GM12874 (cell line): ENCODE measurements at regions not wholly inside any gene's neighbourhood (a gene's known extent, or its start where the extent isn't known, plus 50 kb on each side); places are given as distances from the start of the nearest gene placed in this dataset.

Source experiments
- CTCF ChIP-seq: IDR thresholded peaks from 2 replicates; pipeline ENCODE4 v1.5.1; 2011; ENCODE audit warnings: low read depth, mild to moderate bottlenecking, control low read depth, low read length, moderate library complexity; ENCODE audit not compliant: insufficient read depth

DNA sequence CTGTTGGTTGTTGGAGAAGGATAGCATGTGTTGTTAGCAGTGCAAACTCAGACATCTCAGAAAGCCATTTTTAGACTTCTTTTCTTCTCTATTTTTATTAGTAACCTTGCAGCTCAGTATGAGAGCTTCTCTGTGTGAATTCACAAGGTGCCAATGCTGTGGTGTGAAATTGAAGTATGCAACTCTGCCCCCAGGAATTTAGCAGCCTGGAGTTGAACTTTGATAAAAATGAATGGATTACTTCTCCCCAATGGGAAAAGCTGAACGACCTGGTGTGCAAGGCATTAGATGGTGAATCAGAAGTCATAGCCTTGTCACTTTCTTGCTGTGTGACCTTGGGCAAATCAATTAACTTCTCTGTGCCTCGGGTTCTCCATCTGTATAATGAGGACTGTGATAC lies 512.3 kb upstream of the PCDH9 start:
- TF ChIP-seq CTCF: no peak

DNA sequence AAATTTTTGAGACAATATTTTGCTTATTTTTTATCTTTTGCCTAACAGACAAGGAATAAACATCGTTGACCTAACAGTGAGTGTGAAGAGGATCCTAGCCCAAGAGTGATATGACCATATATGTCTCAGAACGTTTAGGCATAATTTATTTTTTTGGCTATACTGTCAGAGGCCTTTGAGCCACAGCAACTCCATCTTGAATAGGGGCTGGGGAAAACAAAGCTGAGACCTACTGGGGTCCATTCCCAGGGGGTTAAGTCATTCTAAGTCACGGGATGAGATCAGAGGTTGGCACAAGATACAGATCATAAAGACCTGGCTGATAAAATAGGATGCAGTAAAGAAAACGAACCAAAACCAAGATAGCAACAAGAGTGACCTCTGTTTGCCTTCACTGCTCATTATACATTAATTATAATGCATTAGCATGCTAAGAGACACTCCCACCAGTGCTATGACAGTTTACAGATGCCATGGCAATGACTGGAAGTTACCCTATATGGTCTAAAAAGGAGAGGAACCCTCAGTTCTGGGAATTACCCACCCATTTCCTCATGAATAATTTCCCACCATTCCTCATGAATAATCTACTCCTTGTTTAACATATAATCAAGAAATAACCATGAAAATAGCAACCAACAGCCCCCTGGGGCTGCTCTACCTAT lies 510.9 kb upstream of the PCDH9 start:
- TF ChIP-seq CTCF: no peak

GRCh38 chr13:67736646-67737420 lies 506.7 kb upstream of the PCDH9 start:
- no peak for TF ChIP-seq CTCF

GRCh38 chr13:67735651-67736050 lies 505.5 kb upstream of the PCDH9 start:
- no peak for TF ChIP-seq CTCF

DNA sequence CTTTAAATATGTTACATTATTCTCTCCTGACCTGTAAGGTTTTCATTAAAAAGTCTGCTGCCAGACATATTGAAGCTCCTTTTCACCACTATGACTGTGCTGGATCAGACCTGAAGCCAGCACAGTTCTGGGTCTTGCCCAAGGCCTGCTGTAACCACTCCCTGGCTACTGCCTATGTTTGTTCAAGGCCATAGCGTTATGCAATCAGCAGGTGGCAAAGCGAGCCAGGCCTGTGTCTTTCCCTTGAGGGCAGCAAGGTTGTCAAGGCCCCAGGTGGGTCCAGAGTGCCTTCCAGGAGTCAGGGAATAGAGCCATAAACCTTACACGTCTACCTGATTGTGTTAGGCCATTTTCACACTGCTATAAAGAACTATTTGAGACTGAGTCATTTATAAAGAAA lies 496.8 kb upstream of the PCDH9 start:
- no peak for TF ChIP-seq CTCF

DNA sequence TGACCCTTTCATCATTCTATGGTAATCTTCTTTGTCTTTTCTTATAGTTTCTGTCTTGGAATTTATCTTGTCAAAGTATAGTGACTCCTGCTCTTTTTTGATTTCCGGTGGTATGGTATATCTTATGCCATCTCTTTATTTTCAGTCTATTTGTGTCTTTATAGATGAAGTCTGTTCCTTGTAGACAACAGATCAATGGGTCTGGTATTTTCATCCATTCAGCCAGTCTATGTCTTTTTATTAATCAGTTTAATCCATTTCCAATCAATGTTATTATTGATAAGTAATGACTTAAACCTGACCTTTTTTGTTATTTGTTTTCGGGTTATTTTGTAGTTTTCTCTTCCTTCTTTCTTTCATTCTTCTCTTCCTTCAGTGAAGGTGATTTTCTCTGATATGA lies 495.9 kb upstream of the PCDH9 start:
- TF ChIP-seq CTCF: no peak

DNA sequence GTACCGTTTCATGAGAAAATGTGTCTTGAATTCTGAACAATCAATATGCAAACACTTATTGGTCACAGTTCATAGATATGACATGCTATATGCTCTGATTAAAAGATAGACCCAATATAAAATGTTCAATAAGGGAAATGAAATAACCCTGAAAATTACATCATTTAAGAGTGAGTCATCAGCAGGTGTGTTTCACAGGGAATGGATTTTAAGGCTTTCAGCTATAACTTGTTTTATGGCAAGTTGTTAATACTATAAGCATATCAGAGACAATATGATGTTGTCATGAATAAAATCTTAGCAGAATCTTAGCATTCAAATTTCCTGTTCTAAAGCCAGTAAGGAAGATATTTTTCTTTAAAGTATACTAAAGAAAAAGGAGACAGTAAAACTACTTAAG lies 483.4 kb upstream of the PCDH9 start:
- TF ChIP-seq CTCF: no peak
